Stimulated activated naive CD8-positive, alpha-beta T cell treated with anti-CD3 and anti-CD28 coated beads, Interleukin-15, Interleukin-2, amounts not matched to agents 100 U/mL and 50 U/mL, for 24 hours (primary cell): ENCODE measurements at regions not wholly inside any gene's neighbourhood (a gene's known extent, or its start where the extent isn't known, plus 50 kb on each side); places are given as distances from the start of the nearest gene placed in this dataset.

Source experiments
- ATAC-seq: fragments of 150-1000 bp; cut with Tn5 transposase; one replicate; pipeline ENCODE4 v1.10.0; 2021
- DNase-seq: peaks from one replicate; pipeline ENCODE4 v3.0.0; 2021

- no peak for DNase-seq
These were observed 333.5 kb upstream of the RGMA start for GRCh38 chr15:93422476-93422875.

DNA sequence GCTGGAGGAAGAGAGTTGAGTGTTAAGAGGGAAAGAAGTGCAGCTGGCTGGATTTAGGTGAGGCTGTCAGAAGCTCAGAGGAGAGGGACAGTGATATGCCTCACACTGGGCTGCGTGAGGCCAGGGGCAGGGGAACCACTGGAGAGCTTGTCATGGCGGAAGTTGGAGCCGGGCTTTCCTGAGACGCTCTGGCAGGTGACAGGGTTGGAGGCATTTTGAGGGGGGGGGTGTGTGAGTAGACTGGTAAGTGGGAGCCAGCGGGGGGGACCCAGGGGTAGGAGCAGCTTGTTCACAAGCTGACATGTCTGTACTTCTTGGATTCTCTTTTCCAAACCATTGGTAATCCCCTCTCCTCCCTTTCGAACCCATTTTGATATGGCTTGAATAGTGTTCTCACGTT lies 331.5 kb upstream of the RGMA start:
- ATAC-seq (no peak), DNase-seq (no peak)

More at GRCh38 chr15:93422476-93422875, 333.5 kb upstream of the RGMA start:
- ATAC-seq, result no peak

DNA sequence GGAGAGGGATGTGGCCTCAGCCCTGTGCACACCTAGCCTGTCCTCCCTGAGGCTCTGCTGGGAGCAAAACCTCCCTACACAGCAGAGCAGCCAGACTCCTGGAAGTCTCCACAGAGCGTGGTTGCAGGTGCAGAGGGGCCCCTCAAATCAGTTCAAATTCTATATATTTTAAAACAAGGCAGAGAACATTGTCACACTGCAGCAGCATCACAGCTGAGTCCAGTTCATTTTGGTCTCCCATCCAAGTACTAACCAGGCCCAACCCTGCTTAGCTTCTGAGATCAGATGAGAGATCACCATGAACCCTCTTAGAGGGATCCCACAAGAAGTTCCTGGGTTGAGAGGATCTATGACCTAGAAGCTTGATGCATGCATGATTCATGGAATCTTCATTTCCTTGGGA lies 331.0 kb upstream of the RGMA start:
- peak; percentile 47 for ATAC-seq
- no peak for DNase-seq

- ATAC-seq (no peak), DNase-seq (no peak)
These were observed 329.6 kb upstream of the RGMA start for GRCh38 chr15:93418566-93418965.

DNA sequence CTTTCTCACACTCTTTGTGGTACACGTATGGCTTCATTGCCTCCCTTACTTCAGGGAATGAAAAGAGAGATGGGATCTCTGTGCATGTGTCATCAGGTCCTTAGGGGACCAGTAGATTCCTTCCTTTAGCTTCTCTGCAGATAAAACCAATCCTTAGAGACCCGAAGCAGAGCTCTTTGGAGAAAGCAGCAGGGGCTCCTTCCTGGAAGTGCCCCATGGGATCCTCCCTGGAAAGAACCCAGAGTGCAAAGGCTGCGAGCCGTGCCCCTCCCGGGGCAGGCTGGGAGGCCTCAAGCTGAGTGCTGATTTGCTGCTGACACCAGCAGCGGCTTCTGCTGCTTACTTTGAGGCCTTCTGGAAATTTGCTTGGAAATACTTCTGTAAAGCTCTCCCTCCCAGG lies 328.6 kb upstream of the RGMA start:
- DNase-seq (no peak), ATAC-seq (no peak)

GRCh38 chr15:93417156-93417555 lies 328.1 kb upstream of the RGMA start:
- DNase-seq, result no peak
- ATAC-seq, result no peak

DNA sequence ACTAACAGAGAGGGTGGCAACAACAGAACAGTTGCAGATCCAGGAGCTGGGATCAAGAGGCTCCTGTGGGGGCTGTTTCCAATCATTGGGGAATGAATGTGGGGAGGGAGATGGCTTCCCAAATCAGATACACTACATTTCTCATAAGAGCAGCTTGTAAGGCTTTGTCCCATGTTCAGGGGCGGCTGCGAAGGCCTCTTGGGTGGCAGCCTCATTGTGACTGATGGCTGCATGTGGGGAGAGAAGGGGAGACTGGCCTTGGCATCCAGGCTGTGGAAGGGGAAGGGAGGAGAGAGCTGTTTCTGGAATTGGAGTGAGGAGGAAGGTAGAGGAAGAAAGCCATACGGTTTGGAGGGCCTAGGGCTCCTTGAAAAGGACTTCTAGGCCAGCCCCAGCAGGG lies 326.6 kb upstream of the RGMA start:
- DNase-seq (no peak), ATAC-seq (no peak)

GRCh38 chr15:93414576-93415231 lies 325.7 kb upstream of the RGMA start:
- no peak for DNase-seq
- no peak for ATAC-seq

DNA sequence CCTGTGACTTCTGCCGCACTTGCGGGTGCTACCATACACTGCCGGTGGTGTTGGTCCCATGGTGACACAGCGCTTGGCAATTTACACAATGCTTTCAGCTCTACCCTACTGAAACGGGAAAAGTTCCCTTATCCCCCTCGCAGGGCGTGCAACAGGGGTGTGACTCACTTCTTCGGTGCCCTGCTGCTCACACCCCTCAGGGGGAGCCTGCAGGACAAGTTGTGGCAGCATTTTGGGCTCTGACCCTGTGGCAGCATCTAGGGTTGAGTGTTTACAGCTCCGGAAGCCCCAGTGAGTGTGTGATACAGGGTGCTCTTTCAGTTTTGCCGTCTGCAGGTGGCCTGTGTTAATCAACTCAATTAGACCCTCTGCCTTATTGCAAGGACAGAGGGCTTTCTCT lies 324.7 kb upstream of the RGMA start:
- DNase-seq (no peak), ATAC-seq (no peak)

GRCh38 chr15:93399121-93399520 lies 310.1 kb upstream of the RGMA start:
- ATAC-seq (no peak), DNase-seq (no peak)

GRCh38 chr15:93389211-93389610 lies 300.2 kb upstream of the RGMA start:
- no peak for ATAC-seq

GRCh38 chr15:93384886-93385285 lies 295.9 kb upstream of the RGMA start:
- ATAC-seq (no peak), DNase-seq (no peak)

More at GRCh38 chr15:93389211-93389610, 300.2 kb upstream of the RGMA start:
- no peak for DNase-seq

GRCh38 chr15:93382200-93382820 lies 293.3 kb upstream of the RGMA start:
- DNase-seq (no peak), ATAC-seq (no peak)

GRCh38 chr15:93378558-93378957 lies 289.5 kb upstream of the RGMA start:
- ATAC-seq, result no peak

DNA sequence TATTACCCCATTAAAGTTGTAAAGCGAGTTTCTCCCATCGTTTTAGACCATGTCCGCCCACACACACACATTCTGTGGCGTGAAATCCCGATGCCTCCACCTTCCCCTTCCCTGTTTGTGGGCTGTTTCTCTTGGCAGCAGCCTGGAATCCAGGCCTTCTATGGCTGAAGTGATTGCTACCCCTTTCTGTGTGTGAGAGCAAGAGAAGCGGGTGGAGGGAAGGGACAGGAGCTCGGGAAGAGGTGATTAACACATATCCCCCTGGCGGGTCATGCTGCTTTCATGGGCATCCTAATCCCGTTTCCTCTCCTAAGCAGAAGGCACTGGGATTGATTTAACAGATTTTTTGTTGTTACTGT lies 283.8 kb upstream of the RGMA start:
- ATAC-seq, result no peak
- DNase-seq, result no peak

More at GRCh38 chr15:93378558-93378957, 289.5 kb upstream of the RGMA start:
- DNase-seq, result no peak

- no peak for ATAC-seq
- no peak for DNase-seq
These were observed 283.3 kb upstream of the RGMA start for GRCh38 chr15:93372208-93372864.

DNA sequence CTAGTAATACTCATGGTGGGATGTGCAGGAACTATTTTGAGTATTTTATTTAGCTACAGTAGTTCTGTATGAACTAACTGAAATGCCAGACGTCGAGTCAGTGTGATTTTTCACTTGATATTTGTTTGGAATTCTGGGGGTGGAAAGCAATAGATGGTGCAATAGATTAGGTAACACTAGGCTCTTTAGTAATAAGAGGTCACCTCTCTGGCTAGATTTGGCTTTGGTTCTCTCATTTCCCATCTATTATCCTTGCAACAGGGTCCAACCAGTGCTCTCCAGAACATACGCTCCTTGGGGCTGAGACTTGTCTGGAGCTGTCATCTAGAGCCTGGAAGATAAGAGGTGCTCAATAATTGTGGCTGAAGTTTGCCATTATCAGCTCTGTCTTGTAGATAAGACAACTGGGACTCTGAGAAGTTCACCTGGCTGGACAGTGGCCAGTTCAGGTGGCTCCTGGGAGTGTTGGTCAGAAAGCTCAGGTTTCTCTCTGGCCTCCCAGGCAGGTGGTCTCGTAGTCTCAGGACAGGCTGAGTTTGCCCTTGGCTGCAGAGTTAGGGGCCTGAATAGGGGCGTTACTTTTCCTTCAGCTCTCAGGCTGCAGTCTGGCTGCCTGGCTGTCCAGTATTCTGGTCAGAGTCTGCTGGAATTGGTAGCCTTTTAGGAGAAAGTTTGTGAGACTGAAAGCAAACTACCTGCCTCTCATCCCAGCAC lies 277.5 kb upstream of the RGMA start:
- ATAC-seq (no peak), DNase-seq (no peak)

DNA sequence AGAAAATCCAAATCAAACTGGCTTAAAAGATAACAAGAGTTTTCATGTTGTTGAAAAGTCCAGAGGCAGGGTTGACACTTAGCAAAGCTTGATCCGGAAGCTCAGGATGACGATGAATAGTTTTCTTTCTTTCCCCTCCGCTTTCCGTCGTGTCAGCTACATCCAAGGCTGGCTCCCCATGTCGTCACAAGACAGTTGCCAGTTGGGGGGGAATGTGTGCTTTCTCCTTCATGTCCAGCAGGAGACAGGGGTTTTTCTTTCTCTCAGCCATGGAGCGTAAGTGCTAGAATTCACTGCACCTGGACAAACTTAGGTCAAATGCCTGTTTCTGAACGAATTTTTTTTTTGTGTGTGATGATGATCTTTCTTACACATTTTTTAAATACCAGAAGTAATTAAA lies 273.8 kb upstream of the RGMA start:
- ATAC-seq (no peak), DNase-seq (no peak)

DNA sequence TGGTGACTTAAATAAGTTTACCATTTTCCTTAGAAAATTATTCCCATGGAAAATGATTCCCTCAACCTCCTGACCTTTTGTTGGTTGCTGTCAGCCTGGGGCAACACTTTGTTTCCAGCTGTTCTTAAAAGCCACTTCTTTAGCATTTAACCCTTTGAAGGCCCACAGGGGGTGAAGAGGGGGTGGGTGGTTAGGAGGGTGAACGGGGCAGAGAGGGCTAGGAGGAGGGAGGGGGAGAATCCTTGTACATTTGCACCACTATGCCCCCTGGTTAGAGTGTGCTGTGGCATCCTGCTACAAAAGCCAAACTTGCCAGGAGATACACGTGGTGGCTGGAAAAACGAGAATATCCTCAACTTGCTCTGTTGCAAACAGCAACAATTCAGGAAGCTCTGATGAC lies 273.2 kb upstream of the RGMA start:
- DNase-seq, result no peak
- no peak for ATAC-seq

- no peak for DNase-seq
- no peak for ATAC-seq
These were observed 272.7 kb upstream of the RGMA start for GRCh38 chr15:93361703-93362102.

DNA sequence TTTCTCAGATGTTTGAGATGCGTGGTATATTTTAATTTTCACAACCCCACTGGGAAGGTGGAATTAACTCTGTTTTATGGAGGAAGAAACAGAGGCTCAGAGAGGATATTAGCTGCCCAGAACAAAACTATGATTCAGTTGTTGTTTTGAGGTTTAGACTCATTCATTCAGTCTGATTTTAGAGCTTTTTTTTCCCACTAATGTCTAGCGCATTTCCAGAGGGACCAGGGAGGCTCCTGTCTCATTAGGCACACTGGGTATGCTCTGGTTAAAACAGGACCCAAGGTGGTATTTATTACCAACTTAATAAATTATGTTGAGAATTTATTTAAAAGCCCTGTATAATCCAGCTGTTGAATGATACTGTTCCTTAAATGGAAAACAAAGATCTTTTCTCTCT lies 272.0 kb upstream of the RGMA start:
- no peak for DNase-seq
- ATAC-seq, result no peak

GRCh38 chr15:93360318-93360717 lies 271.3 kb upstream of the RGMA start:
- DNase-seq, result no peak
- no peak for ATAC-seq
